GM21447 (cell line): ENCODE measurements at regions not wholly inside any gene's neighbourhood (a gene's known extent, or its start where the extent isn't known, plus 50 kb on each side); places are given as distances from the start of the nearest gene placed in this dataset.
"Not testable (repeated sequence)": the region's sequence is repeated elsewhere in the genome, so short reads cannot be mapped to it uniquely, and the experiment has no call there.

Experiments
- ATAC-seq: cut with Tn5 transposase; IDR thresholded peaks from one replicate; pipeline ENCODE4 v1.9.1; 2021; ENCODE audit not compliant: unreplicated experiment

DNA sequence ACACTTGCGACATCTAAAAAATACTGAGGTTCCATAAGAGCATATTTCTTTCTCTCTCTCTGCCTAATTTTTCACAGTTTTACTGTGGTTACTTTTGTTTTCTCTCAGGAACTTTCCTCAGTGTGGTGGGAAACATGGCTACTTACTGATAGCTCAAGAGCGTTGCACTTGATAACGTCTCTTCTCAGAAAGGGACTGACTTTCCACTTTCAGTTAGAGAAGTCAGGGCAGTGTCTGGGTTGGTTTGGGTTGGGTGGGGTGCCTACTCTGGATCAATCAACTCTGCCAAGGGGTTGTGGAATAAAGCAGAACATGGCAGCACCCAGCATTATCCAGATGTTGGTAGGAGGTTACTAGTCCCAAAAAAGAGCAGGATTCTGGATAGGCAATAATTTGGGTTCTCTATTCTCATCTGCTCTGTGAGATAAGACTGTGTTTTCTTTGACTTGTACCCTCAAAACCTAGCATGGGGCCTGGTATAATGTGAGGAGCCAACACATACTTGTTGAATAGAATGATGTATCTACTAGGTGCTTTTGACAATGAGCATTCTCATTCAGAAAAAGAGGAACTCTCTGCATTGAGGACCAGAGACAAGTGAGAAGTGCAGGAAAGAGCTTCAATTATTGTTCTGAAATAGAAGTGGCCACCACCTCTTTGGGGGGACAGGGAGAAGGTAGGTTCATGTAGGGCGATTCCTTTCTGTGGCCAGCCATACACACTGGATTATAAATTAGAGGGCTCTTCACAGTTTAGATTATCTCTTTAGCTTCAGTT lies 315.7 kb downstream of the REEP3 start:
- no peak for ATAC-seq

DNA sequence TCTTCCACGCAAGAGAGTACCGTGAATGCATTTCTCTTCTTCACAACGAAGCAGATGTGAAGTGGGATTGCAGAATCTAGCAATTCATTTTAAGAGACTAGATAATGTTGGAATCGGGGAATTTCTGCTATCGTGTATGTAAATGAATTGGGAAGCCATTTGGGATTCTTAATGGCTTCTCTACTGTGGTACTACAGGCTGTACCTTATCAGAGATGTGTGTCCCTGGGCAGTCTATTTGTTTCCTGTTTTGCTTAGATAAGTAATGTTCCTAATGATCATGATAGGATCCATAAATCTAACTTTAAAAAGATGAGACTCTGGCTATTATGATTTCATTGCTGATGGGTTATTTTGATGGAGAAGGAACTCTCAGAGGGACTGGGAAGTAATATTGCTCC lies 320.6 kb downstream of the REEP3 start:
- no peak for ATAC-seq

DNA sequence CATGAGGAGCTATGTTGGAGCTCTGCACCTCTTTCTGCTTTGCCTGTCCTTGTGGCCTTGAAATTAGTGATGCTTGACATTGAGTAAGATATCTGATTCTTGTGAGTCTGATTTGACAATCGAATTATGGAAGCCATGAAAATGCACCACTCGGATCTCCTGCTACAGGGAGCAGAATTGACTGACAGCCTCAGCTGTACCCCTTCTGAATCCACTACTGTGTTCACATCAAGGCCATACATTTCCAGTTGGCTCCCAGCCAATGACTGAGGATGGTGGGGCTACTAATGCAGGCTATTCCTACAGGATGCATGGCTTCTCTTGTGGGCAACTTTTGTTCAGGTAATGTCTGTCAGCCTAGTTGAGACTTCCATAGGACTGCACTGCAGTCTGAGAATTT lies 321.9 kb downstream of the REEP3 start:
- no peak for ATAC-seq

DNA sequence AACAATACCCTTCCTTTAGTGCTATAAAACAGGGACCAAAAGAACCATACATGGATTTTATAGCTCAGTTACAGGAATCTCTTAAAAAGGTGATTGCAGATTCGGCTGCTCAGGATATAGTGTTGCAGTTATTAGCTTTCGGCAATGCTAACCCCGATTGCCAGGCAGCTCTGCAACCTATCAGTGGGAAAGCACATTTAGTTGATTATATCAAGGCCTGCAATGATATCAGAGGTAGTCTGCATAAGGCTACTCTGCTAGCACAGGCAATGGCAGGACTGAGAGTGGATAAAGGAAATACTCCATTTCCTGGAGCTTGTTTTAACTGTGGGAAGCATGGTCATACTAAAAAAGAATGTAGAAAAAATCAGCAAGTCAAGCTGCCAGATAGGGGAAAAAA lies 327.7 kb downstream of the REEP3 start:
- not testable (repeated sequence) for ATAC-seq

DNA sequence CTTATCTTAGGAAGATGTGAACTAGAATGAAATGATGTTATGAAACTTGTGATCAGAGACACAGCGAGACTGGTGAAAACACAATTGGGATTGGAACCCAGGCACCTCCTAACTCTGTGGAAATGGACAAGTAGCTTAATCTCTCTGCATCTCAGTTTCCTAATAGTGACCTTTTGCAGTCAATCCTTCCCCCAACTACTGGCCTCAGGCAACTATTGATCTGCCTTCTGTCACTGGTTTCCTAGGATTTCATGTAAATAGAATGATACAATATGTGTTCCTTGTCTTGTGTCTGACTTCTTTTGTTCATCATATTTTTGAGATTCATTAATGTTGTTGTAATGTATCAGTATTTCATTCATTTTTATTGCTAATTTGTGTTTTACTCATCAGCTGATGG lies 341.7 kb downstream of the REEP3 start:
- no peak for ATAC-seq

DNA sequence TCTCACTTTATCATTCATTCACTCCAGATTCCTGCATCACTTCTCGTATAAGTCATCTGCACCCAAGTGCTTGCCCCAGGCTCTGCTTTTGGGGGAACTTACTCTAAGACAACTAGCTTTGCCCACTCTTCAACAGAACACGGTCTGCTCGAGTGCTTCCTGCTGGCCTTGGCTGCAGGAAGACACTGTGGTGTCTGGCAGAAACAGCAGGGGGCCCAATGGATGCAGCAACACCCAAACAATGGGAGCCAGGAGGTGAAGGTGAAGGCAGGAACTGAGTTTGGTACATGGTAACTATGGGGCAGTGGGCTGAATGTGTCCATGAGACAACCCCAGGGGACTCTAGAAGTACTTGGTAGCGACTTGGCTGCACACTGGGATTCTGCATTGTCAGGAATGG lies 344.0 kb downstream of the REEP3 start:
- ATAC-seq = no peak

DNA sequence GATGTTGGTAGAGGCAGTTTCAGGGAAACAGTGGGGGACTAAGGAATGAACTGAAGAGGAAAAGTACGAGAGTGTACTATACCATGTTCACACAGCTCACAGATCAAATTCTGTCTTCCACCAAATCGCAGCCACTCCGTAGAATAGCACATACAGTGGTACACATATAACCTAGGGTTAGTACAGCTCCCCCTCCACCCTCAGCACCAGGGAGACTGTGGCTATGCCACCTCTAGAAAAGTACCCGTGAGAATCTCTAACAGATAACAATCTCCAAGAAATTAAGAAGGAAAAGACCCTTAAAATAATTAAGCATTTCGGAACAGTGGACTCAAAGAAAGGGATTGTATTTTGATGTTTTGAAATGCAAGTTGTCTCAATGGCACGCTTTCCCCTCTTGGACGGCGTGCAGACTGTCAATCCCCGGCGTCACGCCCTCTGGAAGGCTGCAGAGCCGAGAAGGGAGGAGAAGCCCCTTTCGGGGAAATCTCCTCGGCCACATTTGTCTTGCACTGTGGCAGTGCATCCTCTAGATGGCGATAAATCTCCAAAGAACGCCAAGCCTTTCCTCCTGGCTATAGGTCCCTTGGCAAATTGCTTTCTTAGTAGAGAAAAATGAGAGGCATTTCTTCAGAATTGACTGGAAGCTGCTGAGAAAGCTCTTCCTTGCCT lies 345.0 kb downstream of the REEP3 start:
- peak; percentile 90 for ATAC-seq

DNA sequence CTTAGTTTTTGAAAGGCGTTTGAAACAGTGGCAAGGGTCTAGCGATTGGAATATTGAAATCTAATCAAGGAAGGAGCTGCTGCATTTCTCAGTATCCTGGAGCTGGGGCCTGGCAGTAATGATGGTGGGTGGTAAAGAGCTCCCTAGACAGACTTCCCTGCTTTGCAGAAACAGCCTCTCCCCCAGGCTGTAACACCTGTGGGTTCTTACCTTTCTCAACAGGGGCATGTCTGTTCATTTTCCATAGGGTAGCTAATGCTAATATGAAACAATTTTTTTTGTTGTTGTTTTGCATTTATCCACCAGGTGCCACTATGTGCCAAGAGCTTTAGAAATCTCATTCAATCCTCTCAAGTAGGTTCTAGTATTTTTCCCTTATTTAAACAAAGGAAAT lies 345.5 kb downstream of the REEP3 start:
- ATAC-seq = peak; percentile 55

DNA sequence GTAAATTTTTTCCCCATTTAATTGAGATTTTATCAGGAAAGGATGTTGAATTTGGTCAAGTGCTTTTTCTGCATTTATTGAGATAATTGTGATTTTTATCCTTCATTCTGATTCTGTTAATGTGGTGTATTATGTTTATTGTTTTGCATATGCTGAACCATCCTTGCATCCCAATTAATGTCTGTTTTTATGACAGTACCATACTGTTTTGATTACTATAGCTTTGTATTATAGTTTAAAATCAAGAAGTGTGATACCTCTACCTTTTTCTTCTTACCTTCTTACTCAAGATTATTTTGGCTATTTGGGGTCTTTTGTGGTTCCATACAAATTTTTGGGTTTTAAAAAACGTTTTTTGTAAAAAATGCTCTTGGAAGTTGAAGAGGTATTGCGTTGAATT lies 357.2 kb downstream of the REEP3 start:
- ATAC-seq = no peak

DNA sequence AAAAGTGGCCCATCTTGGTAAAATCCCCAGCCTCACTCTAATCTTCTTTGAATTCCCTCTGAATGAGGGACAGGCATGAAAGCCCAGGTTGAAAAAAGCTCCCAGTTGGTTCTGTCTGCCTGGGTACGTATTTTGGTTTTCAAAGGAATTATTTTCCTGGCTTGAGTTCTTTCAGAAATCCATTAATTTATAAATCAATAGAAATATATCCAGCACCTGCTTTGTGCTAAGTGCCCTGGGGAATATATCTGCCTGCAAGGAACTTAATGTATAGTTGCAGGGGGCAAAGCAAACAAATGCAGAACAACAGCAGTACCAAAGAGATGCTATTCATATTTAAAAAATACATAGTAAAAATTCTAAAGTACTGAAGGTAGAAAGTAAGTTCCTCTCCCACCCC lies 362.7 kb downstream of the REEP3 start:
- ATAC-seq = no peak

DNA sequence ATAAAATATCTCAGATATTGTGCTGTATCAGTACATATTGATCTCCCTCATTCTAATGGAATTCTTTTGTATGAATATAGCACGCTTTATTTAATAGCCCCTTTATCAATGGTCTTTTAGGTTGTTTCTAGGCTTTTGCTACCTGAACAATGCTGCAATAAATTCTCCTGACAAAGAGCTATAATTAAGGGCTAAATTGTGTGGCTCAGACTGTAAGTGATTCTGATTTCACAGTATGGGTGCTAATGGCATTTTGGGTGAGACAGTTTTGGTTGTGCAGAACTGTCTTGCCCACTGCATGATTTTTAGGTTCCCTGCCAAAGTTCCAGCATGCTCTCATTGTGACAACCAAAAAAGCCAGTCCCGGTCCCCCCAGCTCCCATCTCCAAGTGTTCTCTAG lies 363.2 kb downstream of the REEP3 start:
- no peak for ATAC-seq

DNA sequence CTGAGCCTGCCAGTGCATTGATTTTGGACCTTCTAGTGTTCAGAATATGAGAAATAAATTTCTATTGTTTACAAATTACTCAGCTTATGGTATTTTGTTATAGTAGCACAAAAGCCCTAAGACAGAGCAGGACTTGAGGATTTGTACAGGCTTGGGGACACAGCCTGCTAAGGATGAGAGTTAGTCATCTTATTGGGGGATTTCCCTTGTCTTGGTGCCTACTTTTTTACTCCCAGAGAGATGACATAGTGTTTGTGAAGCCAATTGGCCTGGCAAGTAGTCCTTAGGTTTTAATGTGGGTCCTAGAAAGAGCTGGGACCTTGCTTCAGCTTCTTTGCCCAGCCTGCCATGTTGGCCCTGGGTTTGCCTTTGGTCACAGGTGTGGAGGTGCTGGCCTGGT lies 364.0 kb downstream of the REEP3 start:
- no peak for ATAC-seq

DNA sequence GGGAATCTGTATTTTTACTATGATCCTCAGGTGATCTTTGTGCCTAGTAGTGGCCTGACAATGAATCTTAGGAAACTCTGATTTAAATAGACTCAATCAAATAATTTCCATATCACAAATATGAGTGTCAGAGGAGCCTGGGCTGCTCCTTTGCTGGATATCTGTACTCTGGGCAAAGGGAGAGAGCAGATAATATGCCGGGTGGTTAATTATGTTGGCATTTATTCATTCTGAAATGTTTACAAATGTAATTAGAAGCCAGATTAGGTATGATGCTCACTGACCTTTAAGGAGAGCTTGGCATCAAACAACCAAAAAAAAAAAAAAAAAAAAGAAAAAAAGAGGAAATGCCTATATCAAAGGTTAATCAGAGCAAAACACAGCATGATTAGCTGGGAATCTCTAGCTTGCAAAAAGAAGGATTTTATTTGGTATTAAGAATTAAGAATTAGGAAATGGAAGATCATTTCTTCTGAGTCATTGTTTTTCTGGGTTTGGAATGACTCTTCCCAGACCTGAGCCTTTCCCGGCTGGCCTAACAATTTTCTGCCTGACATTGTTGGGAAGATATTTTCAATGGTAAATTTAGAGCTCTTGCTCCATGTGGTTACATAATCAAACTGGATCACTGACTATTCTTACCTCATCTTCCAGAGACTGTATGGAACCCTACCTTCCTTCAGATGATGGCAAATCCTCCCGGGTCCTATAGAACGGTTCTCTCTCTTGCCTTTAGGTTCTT lies 365.3 kb downstream of the REEP3 start:
- no peak for ATAC-seq

DNA sequence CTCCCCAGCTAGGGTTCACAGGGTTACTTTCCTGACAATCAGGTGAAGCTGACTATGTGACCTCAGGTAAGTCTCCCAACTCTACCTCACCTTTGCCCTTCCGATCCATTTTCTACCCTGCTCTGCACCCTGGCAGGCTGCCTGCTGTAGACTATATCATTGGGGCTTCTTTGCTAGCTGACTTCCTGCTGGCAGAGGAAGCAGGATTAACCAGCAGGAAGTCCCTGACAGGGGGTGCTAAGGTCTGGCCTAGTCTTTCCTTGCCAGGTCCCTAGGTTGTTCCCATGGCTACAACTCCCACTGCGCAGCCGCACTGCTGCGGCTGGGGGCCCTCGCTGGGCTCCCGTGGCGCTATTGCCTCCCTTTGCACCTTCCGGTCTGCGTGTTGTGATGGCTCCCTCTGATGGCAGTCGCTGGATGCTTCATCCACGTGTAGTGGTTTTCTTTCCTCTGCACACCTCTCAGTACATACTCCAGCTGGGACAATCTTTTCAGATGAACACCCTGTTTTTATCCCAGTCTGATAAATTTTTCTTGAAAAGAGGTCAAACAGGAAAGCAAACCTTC lies 365.9 kb downstream of the REEP3 start:
- ATAC-seq = no peak

DNA sequence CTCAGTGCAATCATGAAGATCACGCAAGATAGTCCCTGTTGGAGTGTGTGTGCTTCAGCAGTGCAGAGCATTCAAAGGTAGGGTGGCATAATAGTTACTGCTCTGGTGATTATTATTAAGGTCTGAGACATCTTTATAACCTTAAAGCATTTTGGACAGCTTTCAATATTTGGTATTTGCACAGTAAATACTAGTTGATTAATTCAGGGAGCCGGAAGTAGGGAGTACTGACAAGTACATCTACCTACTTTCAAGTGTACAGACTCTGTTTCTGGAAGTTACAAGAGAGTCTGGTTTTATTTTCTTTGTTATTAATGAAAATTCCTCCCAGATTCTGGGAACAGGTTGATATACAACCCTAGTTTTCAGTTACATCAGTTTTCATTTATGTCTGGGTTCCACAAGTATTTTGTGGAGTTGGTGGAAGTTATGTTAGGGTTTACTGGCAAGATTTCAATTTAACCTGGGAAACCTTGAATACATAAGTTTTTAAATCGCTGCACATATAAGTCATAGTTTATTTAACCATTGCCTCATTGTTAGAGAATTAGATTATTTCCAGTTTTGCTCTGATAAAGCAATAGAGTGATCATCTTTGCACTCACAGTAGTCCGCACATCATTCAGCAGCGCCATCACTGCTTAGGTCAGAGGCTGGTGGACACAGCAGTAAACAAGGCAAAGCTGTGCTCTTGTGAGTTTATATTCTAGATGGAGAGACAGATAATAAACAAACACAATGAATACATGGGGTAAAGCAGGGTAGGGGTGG lies 366.6 kb downstream of the REEP3 start:
- no peak for ATAC-seq

DNA sequence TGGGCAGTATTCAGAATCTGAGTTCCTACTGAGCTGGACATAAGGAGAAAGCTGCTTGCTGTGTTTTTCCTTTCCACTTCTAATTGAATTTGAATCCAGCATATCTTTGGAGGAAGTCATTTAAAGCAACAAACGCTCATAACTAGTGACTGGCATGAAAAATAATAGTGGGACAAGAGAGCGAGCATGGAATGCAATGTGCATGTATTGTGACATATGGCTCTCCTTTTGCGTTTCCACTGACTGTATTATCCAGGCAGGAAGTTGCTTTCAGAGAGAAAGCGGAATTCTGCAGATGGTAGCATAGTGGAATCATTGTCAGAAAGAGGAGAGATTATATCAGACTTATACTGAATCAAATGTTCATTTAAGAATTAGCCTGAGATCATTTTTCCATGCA lies 368.6 kb downstream of the REEP3 start:
- ATAC-seq = no peak

DNA sequence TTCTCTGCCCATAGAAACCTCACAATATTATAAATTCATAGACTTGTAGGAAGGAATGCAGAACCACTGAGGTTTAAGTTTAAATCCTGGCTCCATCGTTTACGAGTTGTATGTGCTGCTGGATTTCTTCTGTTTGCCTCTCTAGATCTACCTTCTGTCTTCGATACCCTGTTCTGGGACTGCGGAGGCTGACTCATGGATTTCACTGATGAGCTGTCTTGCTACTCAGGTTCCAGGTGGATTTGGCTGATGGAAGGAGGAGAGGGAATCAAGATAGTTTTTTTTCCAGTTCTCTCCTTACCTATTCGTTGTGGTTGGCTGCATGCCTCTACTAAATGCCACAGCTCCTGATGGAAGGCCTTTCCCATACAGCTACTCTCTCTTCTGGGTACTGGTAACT lies 375.8 kb downstream of the REEP3 start:
- no peak for ATAC-seq

DNA sequence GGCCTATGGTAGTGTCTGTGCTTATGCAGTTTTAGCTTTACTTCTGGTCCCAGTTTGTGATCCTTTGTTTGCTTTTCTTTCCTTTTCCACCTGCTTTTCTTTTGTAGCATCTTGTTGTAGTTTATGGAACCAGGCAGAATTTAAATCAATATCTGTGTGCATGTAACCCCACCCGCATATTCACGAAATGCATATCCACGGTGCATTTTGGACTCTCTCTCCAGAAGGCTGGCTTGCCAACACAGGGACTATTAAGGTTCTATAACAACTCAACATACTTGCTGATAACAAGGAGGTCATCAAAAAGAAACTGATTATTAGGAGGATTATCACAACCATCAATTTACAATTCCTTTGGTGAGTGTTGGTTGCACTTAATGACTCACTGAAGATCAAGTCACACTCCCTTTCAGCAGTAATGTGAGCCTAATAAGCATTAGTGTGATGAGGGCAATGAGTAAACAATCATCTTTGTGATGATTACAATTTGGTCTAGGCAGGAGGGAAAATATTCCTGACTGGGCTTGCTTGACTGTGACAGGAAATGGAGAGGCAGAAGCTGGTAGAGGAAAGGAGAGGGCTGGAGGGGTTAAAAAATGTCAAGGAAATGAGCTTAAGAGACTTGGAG lies 378.6 kb downstream of the REEP3 start:
- no peak for ATAC-seq

DNA sequence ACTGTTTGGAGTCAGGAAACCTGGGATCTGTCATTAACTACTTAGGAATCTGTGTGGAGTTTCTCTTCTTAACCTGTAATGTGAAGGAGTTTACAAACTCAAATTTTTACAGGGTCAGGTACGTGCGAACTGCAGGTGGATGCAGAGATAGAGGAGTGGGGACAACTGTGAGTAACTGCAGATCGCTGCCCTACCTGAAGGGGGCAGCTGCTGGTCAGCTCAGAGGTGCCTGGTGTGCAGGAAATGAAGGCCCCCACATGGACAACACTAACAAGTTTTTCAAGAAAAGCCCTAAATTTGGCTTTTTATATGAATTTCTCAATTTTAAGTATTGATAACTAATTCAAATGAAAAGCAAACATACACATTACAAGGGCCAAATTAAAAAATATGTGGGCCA lies 380.0 kb downstream of the REEP3 start:
- ATAC-seq = no peak

DNA sequence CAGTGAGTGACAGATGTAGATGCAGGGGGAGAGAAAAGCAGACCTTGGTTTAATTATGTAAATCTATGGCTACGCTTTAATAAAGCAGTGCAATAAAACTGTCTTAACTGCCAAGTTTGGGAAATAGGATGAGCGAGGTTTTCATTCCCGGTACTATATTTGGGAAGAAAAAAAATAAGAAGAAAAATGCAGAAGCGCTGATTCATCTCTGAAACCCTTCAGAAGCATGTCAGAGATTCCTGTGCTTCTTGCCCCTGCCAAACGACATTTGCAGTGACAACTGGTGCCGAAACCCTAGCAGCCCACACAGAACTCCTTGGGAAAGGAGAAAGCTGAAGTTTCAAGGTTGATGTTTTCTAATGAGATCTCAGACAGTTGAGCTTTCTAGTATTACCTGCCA lies 380.7 kb downstream of the REEP3 start:
- no peak for ATAC-seq

DNA sequence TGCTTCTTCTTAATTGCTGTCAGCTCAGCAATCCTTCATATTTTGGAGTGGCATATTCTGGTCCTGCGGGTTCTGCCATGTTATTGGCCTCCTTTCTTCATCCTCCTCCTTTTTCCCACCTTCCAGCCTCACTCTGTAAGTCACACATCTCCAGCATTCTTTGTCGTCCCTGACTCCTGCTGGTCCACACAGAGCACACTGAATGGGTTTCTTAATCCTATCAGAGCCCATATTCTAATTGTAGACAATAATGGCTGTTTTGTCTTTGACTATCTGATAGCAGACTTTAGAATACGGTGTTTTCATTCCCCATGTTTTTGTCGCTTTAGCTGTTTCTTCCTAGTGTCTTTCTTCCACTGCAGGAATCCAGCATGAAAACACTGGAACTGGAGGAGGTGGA lies 389.6 kb downstream of the REEP3 start:
- ATAC-seq = no peak
